ENCODE measurements at regions not wholly inside any gene's neighbourhood (a gene's known extent, or its start where the extent isn't known, plus 50 kb on each side); places are given as distances from the start of the nearest gene placed in this dataset.

DNA sequence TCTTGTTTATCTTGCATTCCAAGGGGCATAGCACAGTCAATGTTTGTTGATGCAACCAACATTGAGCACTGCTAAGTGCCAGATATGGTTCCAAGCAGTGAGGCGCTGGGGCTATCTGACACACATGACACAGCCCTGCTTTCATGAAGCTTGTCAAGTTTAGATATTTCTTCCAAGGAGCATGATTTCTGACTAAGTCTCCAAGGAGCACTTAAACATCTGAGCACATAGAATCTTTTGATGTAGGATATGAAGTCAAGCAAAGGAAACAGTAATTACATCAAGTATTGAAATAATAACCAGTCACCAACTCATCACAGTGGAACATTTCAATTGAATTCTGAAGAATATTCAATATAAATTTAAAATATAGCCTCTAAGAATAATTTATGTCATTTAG lies 177.8 kb upstream of the USP15 start:
- no peak overlapping the region for H3K27ac Mint-ChIP-seq
- peaks cover 14% of the 10 kb centered on the region for H3K9me3 Mint-ChIP-seq
- H3K27me3 Mint-ChIP-seq (ENCODE audit: low read depth): peaks cover 4% of the 10 kb centered on the region
- H3K4me3 Mint-ChIP-seq: no peak overlapping the region
- TF ChIP-seq, protein P1, sequence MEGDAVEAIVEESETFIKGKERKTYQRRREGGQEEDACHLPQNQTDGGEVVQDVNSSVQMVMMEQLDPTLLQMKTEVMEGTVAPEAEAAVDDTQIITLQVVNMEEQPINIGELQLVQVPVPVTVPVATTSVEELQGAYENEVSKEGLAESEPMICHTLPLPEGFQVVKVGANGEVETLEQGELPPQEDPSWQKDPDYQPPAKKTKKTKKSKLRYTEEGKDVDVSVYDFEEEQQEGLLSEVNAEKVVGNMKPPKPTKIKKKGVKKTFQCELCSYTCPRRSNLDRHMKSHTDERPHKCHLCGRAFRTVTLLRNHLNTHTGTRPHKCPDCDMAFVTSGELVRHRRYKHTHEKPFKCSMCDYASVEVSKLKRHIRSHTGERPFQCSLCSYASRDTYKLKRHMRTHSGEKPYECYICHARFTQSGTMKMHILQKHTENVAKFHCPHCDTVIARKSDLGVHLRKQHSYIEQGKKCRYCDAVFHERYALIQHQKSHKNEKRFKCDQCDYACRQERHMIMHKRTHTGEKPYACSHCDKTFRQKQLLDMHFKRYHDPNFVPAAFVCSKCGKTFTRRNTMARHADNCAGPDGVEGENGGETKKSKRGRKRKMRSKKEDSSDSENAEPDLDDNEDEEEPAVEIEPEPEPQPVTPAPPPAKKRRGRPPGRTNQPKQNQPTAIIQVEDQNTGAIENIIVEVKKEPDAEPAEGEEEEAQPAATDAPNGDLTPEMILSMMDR (IDR thresholded peaks at IDR 0.05; ENCODE audit: unreplicated experiment): no peak
- no peak for DNase-seq (ENCODE audit: low spot score in 2 of 2, unreplicated experiment in 2 of 2)
- no peaks in the 10 kb centered on the region for H3K4me1 Mint-ChIP-seq
- no peaks in the 10 kb centered on the region for H3K36me3 Mint-ChIP-seq

DNA sequence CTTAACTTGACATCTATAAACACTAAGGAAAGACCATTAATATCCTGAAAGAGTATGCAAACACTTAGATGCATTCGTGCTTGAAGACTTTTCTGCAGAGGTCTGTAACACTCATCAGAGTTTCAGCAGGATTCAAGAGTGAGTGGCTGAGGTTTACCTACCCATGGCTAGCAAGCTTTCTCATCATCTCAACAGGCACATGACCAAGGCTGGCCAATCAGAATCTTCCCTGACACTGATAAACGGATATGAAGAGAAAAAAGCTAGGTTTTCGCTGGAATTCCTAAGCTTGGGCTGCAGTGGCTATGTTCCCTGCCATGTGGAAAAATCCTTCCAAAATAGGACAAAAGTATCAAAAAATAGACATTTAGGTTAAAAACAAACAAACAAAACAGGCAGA lies 162.1 kb upstream of the USP15 start:
- no peaks in the 10 kb centered on the region for H3K36me3 Mint-ChIP-seq
- no peaks in the 10 kb centered on the region for H3K9me3 Mint-ChIP-seq
- no peak overlapping the region for H3K4me3 Mint-ChIP-seq
- H3K27ac Mint-ChIP-seq: no peak overlapping the region
- H3K4me1 Mint-ChIP-seq: no peaks in the 10 kb centered on the region
- DNase-seq (ENCODE audit: low spot score in 2 of 2, unreplicated experiment in 2 of 2): no peak
- peaks cover 9% of the 10 kb centered on the region for H3K27me3 Mint-ChIP-seq (ENCODE audit: low read depth)
- TF ChIP-seq, protein P1 (IDR thresholded peaks at IDR 0.05; ENCODE audit: unreplicated experiment): no peak

GRCh38 chr12:62103748-62104147 lies 156.5 kb upstream of the USP15 start:
- Mint-ChIP-seq H3K36me3 (no peaks in the 10 kb centered on the region), H3K4me1 (peaks cover 15% of the 10 kb centered on the region)
- TF ChIP-seq, protein P1 (IDR thresholded peaks at IDR 0.05; ENCODE audit: unreplicated experiment): no peak

GRCh38 chr12:62106547-62107185 lies 153.5 kb upstream of the USP15 start:
- H3K27me3 Mint-ChIP-seq (ENCODE audit: low read depth): peaks cover 20% of the 10 kb centered on the region
- H3K36me3 Mint-ChIP-seq: no peaks in the 10 kb centered on the region
- no peak for DNase-seq (ENCODE audit: low spot score in 2 of 2, unreplicated experiment in 2 of 2)
- no peak overlapping the region for H3K27ac Mint-ChIP-seq
- peaks cover 15% of the 10 kb centered on the region for H3K4me1 Mint-ChIP-seq
- peaks cover 19% of the 10 kb centered on the region for H3K9me3 Mint-ChIP-seq
- TF ChIP-seq, protein P1 (IDR thresholded peaks at IDR 0.05; ENCODE audit: unreplicated experiment): no peak
- H3K4me3 Mint-ChIP-seq: no peak overlapping the region

More at GRCh38 chr12:62103748-62104147, 156.5 kb upstream of the USP15 start:
- H3K27me3 Mint-ChIP-seq (ENCODE audit: low read depth): peaks cover 18% of the 10 kb centered on the region
- no peaks in the 10 kb centered on the region for H3K9me3 Mint-ChIP-seq
- no peak overlapping the region for H3K27ac Mint-ChIP-seq
- no peak for DNase-seq (ENCODE audit: low spot score in 2 of 2, unreplicated experiment in 2 of 2)
- no peak overlapping the region for H3K4me3 Mint-ChIP-seq

DNA sequence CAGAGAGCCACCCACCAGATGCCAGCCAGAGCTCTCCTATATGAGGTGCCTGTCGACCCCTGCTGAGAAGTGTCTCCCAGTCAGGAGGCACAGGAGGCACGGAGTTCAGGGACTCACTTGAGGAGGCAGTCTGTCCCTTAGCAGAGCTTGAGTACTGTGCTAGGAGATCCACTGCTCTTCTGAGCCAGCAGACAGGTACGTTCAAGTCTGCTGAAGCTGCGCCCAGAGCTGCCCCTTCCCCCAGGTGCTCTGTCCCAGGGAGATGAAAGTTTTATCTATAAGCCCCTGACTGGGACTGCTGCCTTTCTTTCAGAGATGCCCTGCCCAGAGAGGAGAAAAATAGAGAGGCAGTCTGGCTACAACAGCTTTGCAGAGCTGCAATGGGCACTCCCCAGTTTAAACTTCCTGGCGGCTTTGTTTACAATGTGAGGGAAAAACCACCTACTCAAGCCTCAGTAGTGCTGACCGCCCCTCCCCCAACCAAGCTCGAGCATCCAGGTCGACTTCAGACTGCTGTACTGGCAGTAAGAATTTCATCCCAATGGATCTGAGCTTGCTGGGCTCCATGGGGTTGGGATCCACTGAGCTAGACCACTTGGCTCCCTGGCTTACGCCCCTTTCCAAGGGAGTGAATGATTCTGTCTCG lies 146.7 kb upstream of the USP15 start:
- H3K4me3 Mint-ChIP-seq: no peak overlapping the region
- no peak overlapping the region for H3K27ac Mint-ChIP-seq
- no peak for DNase-seq (ENCODE audit: low spot score in 2 of 2, unreplicated experiment in 2 of 2)
- no peaks in the 10 kb centered on the region for H3K4me1 Mint-ChIP-seq
- H3K9me3 Mint-ChIP-seq: peaks cover 27% of the 10 kb centered on the region
- no peaks in the 10 kb centered on the region for H3K36me3 Mint-ChIP-seq
- TF ChIP-seq, protein P1 (IDR thresholded peaks at IDR 0.05; ENCODE audit: unreplicated experiment): no peak
- H3K27me3 Mint-ChIP-seq (ENCODE audit: low read depth): peaks cover 21% of the 10 kb centered on the region
